Peyer's patch (tissue), 4 donors: ENCODE measurements at regions not wholly inside any gene's neighbourhood (a gene's known extent, or its start where the extent isn't known, plus 50 kb on each side); places are given as distances from the start of the nearest gene placed in this dataset.

ENCODE experiments used
- DNase-seq, 3 donors: peaks; one replicate each; pipeline ENCODE4 v3.0.0-alpha.2; 2017 to 2019
- H3K27ac ChIP-seq, 4 donors: fragments of 200-600 bp; sonication (generic); one replicate each; pipeline ENCODE4 v1.5.1; 2016 to 2019
- H3K27me3 ChIP-seq, 2 donors: fragments of 200-600 bp; sonication (generic); one replicate each; pipeline ENCODE4 v1.5.1; 2019
- H3K36me3 ChIP-seq, 3 donors: fragments of 200-600 bp; sonication (generic); one replicate each; pipeline ENCODE4 v1.5.1; 2016 to 2019
- H3K4me1 ChIP-seq, 4 donors: fragments of 200-600 bp; sonication (generic); one replicate each; pipeline ENCODE4 v1.5.1; 2016 to 2019
- H3K4me3 ChIP-seq, 4 donors: fragments of 200-600 bp; sonication (generic); 1 replicate in 3 of 4; 2 replicates in 1 of 4; pipeline ENCODE4 v1.5.1; 2016 to 2019; ENCODE audit warnings: mild to moderate bottlenecking in 1 of 4
- H3K9me3 ChIP-seq, 4 donors: fragments of 200-600 bp; sonication (generic); one replicate each; pipeline ENCODE4 v1.5.1; 2016 to 2019; ENCODE audit warnings: mild to moderate bottlenecking in 1 of 4
- POLR2A ChIP-seq, 2 donors: fragments of 450-650 bp; IDR thresholded peaks; one replicate each; pipeline ENCODE4 v1.5.1; 2017; ENCODE audit warnings: antibody characterized with exemption in 2 of 2, mild to moderate bottlenecking in 2 of 2, moderate library complexity in 2 of 2
- TF ChIP-seq, protein P1 (sequence below), 6 experiments: fragments of 450-650 bp in 4 of 6; fragments of 200-600 bp in 2 of 6; sonication (generic) in 1 of 6; IDR thresholded peaks; one replicate each; pipeline ENCODE4 v1.5.1; 2017 to 2019; ENCODE audit warnings: antibody characterized with exemption in 6 of 6, mild to moderate bottlenecking in 3 of 6, moderate library complexity in 1 of 6

GRCh38 chr2:7333189-7333765, 416.1 kb downstream of the RNF144A start:
- DNase-seq: no peak
- H3K36me3 ChIP-seq: no peaks in the 10 kb centered on the region
- no peaks in the 10 kb centered on the region for H3K9me3 ChIP-seq
- H3K4me3 ChIP-seq: no peak overlapping the region
- TF ChIP-seq, protein P1, sequence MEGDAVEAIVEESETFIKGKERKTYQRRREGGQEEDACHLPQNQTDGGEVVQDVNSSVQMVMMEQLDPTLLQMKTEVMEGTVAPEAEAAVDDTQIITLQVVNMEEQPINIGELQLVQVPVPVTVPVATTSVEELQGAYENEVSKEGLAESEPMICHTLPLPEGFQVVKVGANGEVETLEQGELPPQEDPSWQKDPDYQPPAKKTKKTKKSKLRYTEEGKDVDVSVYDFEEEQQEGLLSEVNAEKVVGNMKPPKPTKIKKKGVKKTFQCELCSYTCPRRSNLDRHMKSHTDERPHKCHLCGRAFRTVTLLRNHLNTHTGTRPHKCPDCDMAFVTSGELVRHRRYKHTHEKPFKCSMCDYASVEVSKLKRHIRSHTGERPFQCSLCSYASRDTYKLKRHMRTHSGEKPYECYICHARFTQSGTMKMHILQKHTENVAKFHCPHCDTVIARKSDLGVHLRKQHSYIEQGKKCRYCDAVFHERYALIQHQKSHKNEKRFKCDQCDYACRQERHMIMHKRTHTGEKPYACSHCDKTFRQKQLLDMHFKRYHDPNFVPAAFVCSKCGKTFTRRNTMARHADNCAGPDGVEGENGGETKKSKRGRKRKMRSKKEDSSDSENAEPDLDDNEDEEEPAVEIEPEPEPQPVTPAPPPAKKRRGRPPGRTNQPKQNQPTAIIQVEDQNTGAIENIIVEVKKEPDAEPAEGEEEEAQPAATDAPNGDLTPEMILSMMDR (IDR thresholded peaks at IDR 0.05): no peak
- TF ChIP-seq POLR2A (IDR thresholded peaks at IDR 0.05): no peak
- H3K27ac ChIP-seq: no peak overlapping the region
- H3K27me3 ChIP-seq: no peaks in the 10 kb centered on the region
- H3K4me1 ChIP-seq: no peaks in the 10 kb centered on the region

GRCh38 chr2:7333960-7334493, 416.8 kb downstream of the RNF144A start:
- Histone ChIP-seq H3K27ac (no peak overlapping the region), H3K9me3 (no peaks in the 10 kb centered on the region), H3K4me1 (no peaks in the 10 kb centered on the region), H3K4me3 (no peak overlapping the region), H3K27me3 (no peaks in the 10 kb centered on the region), H3K36me3 (no peaks in the 10 kb centered on the region)
- TF ChIP-seq, protein P1 (IDR thresholded peaks at IDR 0.05): no peak
- TF ChIP-seq POLR2A (IDR thresholded peaks at IDR 0.05): no peak
- DNase-seq: no peak

DNA sequence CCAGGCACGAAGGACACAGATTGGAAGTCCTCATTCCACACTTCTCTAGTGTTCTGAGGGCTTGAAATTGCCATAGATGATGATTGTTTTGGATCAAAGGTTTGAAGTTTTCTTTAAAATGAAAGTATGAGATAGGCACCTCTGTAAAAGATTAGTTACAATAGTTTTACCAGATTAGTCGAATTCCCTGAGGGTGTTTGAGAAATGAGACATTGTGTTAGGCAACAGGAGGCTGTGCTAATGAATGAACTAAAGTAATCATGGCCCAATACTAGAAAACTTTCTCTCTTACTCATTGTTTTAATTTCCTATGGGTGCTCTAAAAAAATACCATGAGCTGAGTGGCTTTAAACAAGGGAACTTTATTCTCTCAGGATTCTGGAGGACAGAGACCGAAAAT, 421.7 kb downstream of the RNF144A start:
- Histone ChIP-seq H3K4me1 (no peaks in the 10 kb centered on the region), H3K36me3 (no peaks in the 10 kb centered on the region), H3K9me3 (no peaks in the 10 kb centered on the region), H3K27me3 (no peaks in the 10 kb centered on the region), H3K4me3 (no peak overlapping the region), H3K27ac (no peak overlapping the region)
- DNase-seq: no peak
- no peak for TF ChIP-seq POLR2A (IDR thresholded peaks at IDR 0.05)
- TF ChIP-seq, protein P1 (IDR thresholded peaks at IDR 0.05): no peak

GRCh38 chr2:7346336-7346735, 429.1 kb downstream of the RNF144A start:
- no peak overlapping the region for H3K4me3 ChIP-seq
- H3K9me3 ChIP-seq: no peaks in the 10 kb centered on the region
- no peak overlapping the region for H3K27ac ChIP-seq
- H3K27me3 ChIP-seq: no peaks in the 10 kb centered on the region
- no peaks in the 10 kb centered on the region for H3K36me3 ChIP-seq
- TF ChIP-seq POLR2A (IDR thresholded peaks at IDR 0.05): no peak
- TF ChIP-seq, protein P1 (IDR thresholded peaks at IDR 0.05): no peak
- H3K4me1 ChIP-seq: no peaks in the 10 kb centered on the region
- DNase-seq: no peak

GRCh38 chr2:7348761-7349160, 431.5 kb downstream of the RNF144A start:
- Histone ChIP-seq H3K27ac (no peak overlapping the region), H3K27me3 (no peaks in the 10 kb centered on the region), H3K4me1 (no peaks in the 10 kb centered on the region), H3K4me3 (no peak overlapping the region), H3K36me3 (no peaks in the 10 kb centered on the region), H3K9me3 (no peaks in the 10 kb centered on the region)
- no peak for DNase-seq
- TF ChIP-seq POLR2A (IDR thresholded peaks at IDR 0.05): no peak
- TF ChIP-seq, protein P1 (IDR thresholded peaks at IDR 0.05): no peak

GRCh38 chr2:7352191-7352590, 435.0 kb downstream of the RNF144A start:
- Histone ChIP-seq H3K27ac (no peak overlapping the region), H3K9me3 (no peaks in the 10 kb centered on the region), H3K4me3 (no peak overlapping the region), H3K4me1 (no peaks in the 10 kb centered on the region), H3K27me3 (no peaks in the 10 kb centered on the region), H3K36me3 (no peaks in the 10 kb centered on the region)
- no peak for DNase-seq
- no peak for TF ChIP-seq POLR2A (IDR thresholded peaks at IDR 0.05)
- TF ChIP-seq, protein P1 (IDR thresholded peaks at IDR 0.05): no peak
